Kidney (tissue), 13 donors: ENCODE measurements at regions not wholly inside any gene's neighbourhood (a gene's known extent, or its start where the extent isn't known, plus 50 kb on each side); places are given as distances from the start of the nearest gene placed in this dataset.
A peak's percentile ranks its signal among the peaks of the same experiment; 100 is the strongest.

Experiments used
- DNase-seq, 5 donors: peaks; one replicate each; pipeline ENCODE4 v3.0.0-alpha.2; 2013 to 2020
- FAIRE-seq: peaks from 2 replicates; lab custom pipeline; 2012; peaks lifted over from hg19 to GRCh38; lab: Jason Lieb, UNC
- H3K27ac ChIP-seq, 2 donors: one replicate each; pipeline ENCODE4 v1.7.0; 2013; ENCODE audit warnings: low read depth in 2 of 2, low read length in 2 of 2, inconsistent platforms in 1 of 2
- H3K27me3 ChIP-seq: one replicate; pipeline ENCODE4 v1.7.1; 2013; ENCODE audit warnings: low read length, inconsistent platforms; ENCODE audit not compliant: control insufficient read depth, insufficient read depth
- H3K36me3 ChIP-seq, 3 donors: one replicate each; pipeline versions ENCODE4 v1.7.0 to v1.7.1; 2013; ENCODE audit warnings: low read length in 3 of 3, control low read depth in 1 of 3, inconsistent platforms in 1 of 3; ENCODE audit not compliant: insufficient read depth in 3 of 3, control insufficient read depth in 2 of 3
- H3K4me1 ChIP-seq, 3 donors: one replicate each; pipeline versions ENCODE4 v1.7.0 to v1.7.1; 2013; ENCODE audit warnings: low read length in 3 of 3, inconsistent platforms in 1 of 3, low read depth in 1 of 3; ENCODE audit not compliant: control insufficient read depth in 2 of 3, insufficient read depth in 2 of 3
- H3K4me3 ChIP-seq, 3 donors: one replicate each; pipeline versions ENCODE4 v1.7.0 to v1.8.1; 2013; ENCODE audit warnings: low read length in 3 of 3, control low read depth in 1 of 3, inconsistent platforms in 1 of 3
- H3K9ac ChIP-seq, 3 donors: one replicate each; pipeline versions ENCODE4 v1.7.0 to v1.7.1; 2013; ENCODE audit warnings: low read length in 3 of 3, control low read depth in 1 of 3, inconsistent platforms in 1 of 3
- H3K9me3 ChIP-seq, 3 donors: one replicate each; pipeline versions ENCODE4 v1.7.0 to v1.7.1; 2013; ENCODE audit warnings: low read length in 3 of 3, control low read depth in 1 of 3, inconsistent platforms in 1 of 3; ENCODE audit not compliant: control insufficient read depth in 2 of 3, insufficient read depth in 1 of 3
- intact Hi-C: fragments of 100-400 bp; cut with DNase I; formaldehyde crosslinking; loops from one replicate; pipeline ENCODE4 v1.11.1; 2022
- TF ChIP-seq, protein P1 (sequence below): IDR thresholded peaks from 3 replicates; pipeline ENCODE4 v1.5.1; 2012; ENCODE audit warnings: mild to moderate bottlenecking, moderate library complexity, borderline replicate concordance; ENCODE audit not compliant: insufficient read depth; ENCODE audit errors: extremely low read depth
- donor health status: control.
- donor health status: control.
- donor health status: control.
- donor health status: control.
- donor health status: control.
- donor health status: DM: yes; HTN: yes; CAD: no.
- donor health status: Normal renal cell carcinoma (clear cell type).

DNA sequence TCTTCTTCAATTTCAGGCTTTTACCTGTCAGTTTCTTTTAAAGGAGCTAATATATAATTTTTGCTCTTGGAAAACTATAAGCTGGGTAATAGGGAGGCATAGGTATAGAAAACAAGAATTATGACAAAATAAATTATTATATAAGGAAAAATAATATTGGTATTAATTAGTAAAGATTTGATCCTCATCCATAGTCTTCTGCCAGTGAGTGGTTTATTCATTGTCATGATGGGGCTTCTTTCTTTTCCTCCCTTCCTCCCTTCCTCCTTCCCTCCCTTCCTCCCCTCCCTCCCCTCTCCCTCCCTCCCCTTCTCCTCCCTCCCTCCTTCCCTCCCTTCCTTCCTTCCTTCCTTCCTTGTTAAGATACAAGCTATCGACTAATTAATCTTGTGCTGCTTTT is 698.6 kb downstream of the SORCS3 start:
- intact Hi-C loops: loop anchor here (5.0 kb wide), 1 partner anchor 158 kb away; no protein-coding TSS in a partner anchor
- H3K4me3 ChIP-seq: no peak overlapping the region
- no peaks in the 10 kb centered on the region for H3K27me3 ChIP-seq
- no peaks in the 10 kb centered on the region for H3K36me3 ChIP-seq
- DNase-seq: no peak
- no peaks in the 10 kb centered on the region for H3K4me1 ChIP-seq
- H3K9ac ChIP-seq: no peak overlapping the region
- no peaks in the 10 kb centered on the region for H3K9me3 ChIP-seq
- FAIRE-seq: no peak
- H3K27ac ChIP-seq: no peak overlapping the region
- TF ChIP-seq, protein P1, sequence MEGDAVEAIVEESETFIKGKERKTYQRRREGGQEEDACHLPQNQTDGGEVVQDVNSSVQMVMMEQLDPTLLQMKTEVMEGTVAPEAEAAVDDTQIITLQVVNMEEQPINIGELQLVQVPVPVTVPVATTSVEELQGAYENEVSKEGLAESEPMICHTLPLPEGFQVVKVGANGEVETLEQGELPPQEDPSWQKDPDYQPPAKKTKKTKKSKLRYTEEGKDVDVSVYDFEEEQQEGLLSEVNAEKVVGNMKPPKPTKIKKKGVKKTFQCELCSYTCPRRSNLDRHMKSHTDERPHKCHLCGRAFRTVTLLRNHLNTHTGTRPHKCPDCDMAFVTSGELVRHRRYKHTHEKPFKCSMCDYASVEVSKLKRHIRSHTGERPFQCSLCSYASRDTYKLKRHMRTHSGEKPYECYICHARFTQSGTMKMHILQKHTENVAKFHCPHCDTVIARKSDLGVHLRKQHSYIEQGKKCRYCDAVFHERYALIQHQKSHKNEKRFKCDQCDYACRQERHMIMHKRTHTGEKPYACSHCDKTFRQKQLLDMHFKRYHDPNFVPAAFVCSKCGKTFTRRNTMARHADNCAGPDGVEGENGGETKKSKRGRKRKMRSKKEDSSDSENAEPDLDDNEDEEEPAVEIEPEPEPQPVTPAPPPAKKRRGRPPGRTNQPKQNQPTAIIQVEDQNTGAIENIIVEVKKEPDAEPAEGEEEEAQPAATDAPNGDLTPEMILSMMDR: no peak

DNA sequence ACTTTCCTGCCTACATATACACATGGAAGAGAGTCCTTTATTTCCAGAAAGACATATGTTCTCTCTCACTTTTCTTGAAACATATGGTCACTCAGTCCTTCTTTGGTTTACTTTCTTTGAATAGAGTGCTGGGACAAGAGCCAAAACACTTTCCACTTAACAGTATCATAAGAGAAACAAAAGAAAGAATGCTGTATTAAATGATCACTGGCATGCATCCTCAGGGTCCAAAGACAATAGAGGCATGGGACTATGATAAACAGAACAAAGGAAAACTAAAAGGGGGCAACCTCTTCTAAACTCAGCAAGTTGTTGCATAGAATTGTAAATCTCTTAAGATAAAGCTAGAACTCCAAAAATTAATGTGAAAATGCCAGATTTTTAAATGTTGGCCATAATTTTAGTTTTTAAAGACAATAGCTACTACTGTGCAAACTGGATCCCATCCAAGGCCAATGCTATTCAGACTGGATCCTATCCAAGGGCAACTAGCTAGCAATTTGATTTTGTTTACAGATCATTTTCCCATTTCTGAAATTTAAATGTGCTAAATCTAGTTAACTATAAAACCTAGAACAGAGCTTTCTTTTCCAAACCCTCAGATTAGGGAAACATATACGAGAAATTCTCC is 687.5 kb downstream of the SORCS3 start:
- Histone ChIP-seq H3K36me3 (no peaks in the 10 kb centered on the region), H3K9ac (no peak overlapping the region), H3K4me3 (no peak overlapping the region), H3K27ac (no peak overlapping the region), H3K4me1 (no peaks in the 10 kb centered on the region), H3K27me3 (no peaks in the 10 kb centered on the region), H3K9me3 (no peaks in the 10 kb centered on the region)
- DNase-seq: peak in 2 of 5 donors; percentile 79 to 94
- no peak for FAIRE-seq
- TF ChIP-seq, protein P1: no peak
- intact Hi-C loops: no loop called here
